ENCODE measurements at regions not wholly inside any gene's neighbourhood (a gene's known extent, or its start where the extent isn't known, plus 50 kb on each side); places are given as distances from the start of the nearest gene placed in this dataset.

DNA sequence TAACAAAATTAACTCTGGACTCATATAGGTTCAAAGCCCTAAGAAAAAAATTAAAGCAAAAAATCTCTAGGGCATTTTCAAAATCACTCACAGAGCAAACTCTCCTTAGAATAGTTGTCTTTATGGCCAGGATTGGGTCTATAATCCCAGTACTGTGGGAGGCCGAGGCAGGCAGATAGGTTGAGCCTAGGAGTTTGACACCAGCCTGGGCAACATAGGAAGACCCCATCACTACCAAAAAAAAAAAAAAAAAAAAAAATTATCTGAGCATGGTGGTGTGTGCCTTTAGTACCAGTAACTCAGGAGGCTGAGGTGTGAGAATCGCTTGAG lies 378.1 kb upstream of the TGFBR2 start:
- TF ChIP-seq, protein P1, sequence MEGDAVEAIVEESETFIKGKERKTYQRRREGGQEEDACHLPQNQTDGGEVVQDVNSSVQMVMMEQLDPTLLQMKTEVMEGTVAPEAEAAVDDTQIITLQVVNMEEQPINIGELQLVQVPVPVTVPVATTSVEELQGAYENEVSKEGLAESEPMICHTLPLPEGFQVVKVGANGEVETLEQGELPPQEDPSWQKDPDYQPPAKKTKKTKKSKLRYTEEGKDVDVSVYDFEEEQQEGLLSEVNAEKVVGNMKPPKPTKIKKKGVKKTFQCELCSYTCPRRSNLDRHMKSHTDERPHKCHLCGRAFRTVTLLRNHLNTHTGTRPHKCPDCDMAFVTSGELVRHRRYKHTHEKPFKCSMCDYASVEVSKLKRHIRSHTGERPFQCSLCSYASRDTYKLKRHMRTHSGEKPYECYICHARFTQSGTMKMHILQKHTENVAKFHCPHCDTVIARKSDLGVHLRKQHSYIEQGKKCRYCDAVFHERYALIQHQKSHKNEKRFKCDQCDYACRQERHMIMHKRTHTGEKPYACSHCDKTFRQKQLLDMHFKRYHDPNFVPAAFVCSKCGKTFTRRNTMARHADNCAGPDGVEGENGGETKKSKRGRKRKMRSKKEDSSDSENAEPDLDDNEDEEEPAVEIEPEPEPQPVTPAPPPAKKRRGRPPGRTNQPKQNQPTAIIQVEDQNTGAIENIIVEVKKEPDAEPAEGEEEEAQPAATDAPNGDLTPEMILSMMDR (conservative IDR thresholded peaks at IDR 0.05; ENCODE audit: low read length) = no peak
- TF ChIP-seq EZH2phosphoT487 (IDR thresholded peaks at IDR 0.05; ENCODE audit: borderline replicate concordance) = no peak
